PC-3 (cell line): ENCODE measurements at regions not wholly inside any gene's neighbourhood (a gene's known extent, or its start where the extent isn't known, plus 50 kb on each side); places are given as distances from the start of the nearest gene placed in this dataset.
"Not testable (repeated sequence)": the region's sequence is repeated elsewhere in the genome, so short reads cannot be mapped to it uniquely, and the experiment has no call there.

ENCODE experiments used
- ATAC-seq: fragments of 200-7000 bp; cut with Tn5 transposase; 2 replicates; pipeline ENCODE4 v1.9.1; 2020; ENCODE audit warnings: mild to moderate bottlenecking, moderate library complexity
- BruUV-seq: library from RNA; stranded (reverse); fragments of 400-500 nt; replicated peaks from 2 replicates; lab custom pipeline; 2021; lab: Mats Ljungman, UMichigan
- CTCF ChIA-PET: fragments of 300-600 bp; sonication (Branson Sonifier 250); formaldehyde crosslinking; loops from one replicate; lab custom pipeline; 2022; ENCODE audit warnings: antibody characterized with exemption; lab: Charles Lee
- POLR2A ChIA-PET: fragments of 300-600 bp; sonication (Branson Sonifier 250); formaldehyde crosslinking; loops from one replicate; lab custom pipeline; 2022; ENCODE audit warnings: antibody characterized with exemption; ENCODE audit not compliant: unreplicated experiment; lab: Charles Lee
- DNase-seq: peaks from one replicate; pipeline ENCODE4 v3.0.0-alpha.2; 2015
- H2AFZ ChIP-seq: fragments of 300-600 bp; sonication (generic); 2 replicates; pipeline ENCODE4 v1.6.0; 2016; ENCODE audit warnings: antibody characterized with exemption, low read length
- H3F3A ChIP-seq: fragments of 300-600 bp; sonication (generic); one replicate; pipeline ENCODE4 v1.6.0; 2017; ENCODE audit warnings: antibody characterized with exemption, low read length, control low read depth, mild to moderate bottlenecking; ENCODE audit not compliant: unreplicated experiment
- H3K27ac ChIP-seq: fragments of 300-600 bp; sonication (generic); 2 replicates; pipeline ENCODE4 v1.5.1; 2016; ENCODE audit warnings: mild to moderate bottlenecking, low read length
- H3K27me3 ChIP-seq: fragments of 300-600 bp; sonication (generic); 2 replicates; pipeline ENCODE4 v1.6.1; 2016; ENCODE audit warnings: low read length, mixed read lengths
- H3K36me3 ChIP-seq: fragments of 300-600 bp; sonication (generic); 2 replicates; pipeline ENCODE4 v1.6.1; 2016; ENCODE audit warnings: low read depth, mixed run types, low read length, mixed read lengths
- H3K4me1 ChIP-seq: fragments of 300-600 bp; sonication (generic); 2 replicates; pipeline ENCODE4 v1.5.1; 2016; ENCODE audit warnings: low read length; ENCODE audit not compliant: insufficient read depth
- H3K4me2 ChIP-seq: fragments of 300-600 bp; sonication (generic); 2 replicates; pipeline ENCODE4 v1.6.0; 2016; ENCODE audit warnings: low read length
- H3K4me3 ChIP-seq: fragments of 300-600 bp; sonication (generic); 2 replicates; pipeline ENCODE4 v1.5.1; 2016; ENCODE audit warnings: mild to moderate bottlenecking, low read length, mixed read lengths
- H3K79me2 ChIP-seq: fragments of 300-600 bp; sonication (generic); 2 replicates; pipeline ENCODE4 v1.6.1; 2017; ENCODE audit warnings: low read length, mixed read lengths
- H3K9ac ChIP-seq: fragments of 300-600 bp; sonication (generic); 2 replicates; pipeline ENCODE4 v1.6.0; 2016; ENCODE audit warnings: mild to moderate bottlenecking, low read length
- H3K9me2 ChIP-seq: fragments of 300-600 bp; sonication (generic); replicated peaks from 2 replicates; pipeline ENCODE4 v1.6.1; 2016; ENCODE audit warnings: mixed run types, low read length, mixed read lengths
- H3K9me3 ChIP-seq: fragments of 300-600 bp; sonication (generic); 2 replicates; pipeline ENCODE4 v1.6.1; 2016; ENCODE audit warnings: low read length, mixed read lengths
- H4K20me1 ChIP-seq: fragments of 300-600 bp; sonication (generic); 2 replicates; pipeline ENCODE4 v1.6.1; 2016; ENCODE audit warnings: low read length, mixed read lengths
- intact Hi-C: fragments of 100-400 bp; cut with micrococcal nuclease; formaldehyde crosslinking; loops from 2 replicates; pipeline ENCODE4 v1.9.0; 2023

DNA sequence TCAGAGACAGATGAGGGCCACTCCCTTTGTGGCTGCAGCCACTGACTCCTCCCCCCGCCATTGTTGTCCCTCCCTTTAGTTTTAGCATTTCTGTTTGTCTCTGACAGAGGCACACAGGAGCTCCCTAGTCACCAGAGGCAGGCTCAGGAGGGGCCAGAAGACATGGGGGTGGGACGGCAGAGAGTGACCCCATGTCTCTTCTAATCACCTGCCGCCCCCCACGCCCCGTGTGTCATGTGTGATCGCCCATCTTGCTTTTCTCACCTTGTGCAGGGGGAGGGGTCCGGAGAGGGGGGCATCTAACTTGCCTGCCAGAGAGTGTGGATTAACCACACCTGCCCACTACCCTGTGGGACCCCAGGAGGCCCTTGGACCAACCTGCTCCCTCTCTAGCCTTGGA, 246.7 kb upstream of the TP53TG3C start:
- H3K36me3 ChIP-seq, H2AFZ ChIP-seq, H3K27ac ChIP-seq, ATAC-seq, H3F3A ChIP-seq, H3K9me3 ChIP-seq, H4K20me1 ChIP-seq, H3K79me2 ChIP-seq, BruUV-seq, CTCF ChIA-PET, H3K4me2 ChIP-seq, POLR2A ChIA-PET, H3K9me2 ChIP-seq, H3K27me3 ChIP-seq, intact Hi-C loops, H3K4me3 ChIP-seq, H3K9ac ChIP-seq, H3K4me1 ChIP-seq, DNase-seq: not testable (repeated sequence)

DNA sequence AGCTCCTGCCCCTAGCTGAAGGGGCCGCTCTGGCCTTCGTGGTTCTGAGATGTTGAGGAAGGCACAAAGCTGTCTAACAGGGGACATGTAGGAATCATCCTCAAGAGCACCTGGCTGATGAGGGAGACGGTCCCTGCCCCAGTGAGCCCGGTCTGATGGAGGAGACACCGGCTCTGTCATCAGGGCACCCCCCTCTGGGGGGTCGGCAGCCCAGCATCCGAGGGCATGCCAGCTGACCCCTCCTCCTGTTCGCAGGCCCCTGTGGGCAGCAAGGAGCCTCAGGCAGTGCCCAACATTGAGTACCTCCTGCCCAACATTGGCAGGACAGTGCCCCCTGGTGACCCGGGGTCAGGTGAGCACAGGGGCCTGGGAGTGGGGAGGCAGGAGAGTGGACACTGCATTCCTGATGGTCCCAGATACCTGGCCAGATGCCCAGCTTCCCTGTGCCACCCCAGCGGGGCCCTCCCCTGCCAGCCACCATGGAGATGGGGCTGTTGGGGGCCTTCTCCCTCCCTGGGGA, 247.9 kb upstream of the TP53TG3C start:
- H3K4me2 ChIP-seq, H3K9me2 ChIP-seq, DNase-seq, H3K27ac ChIP-seq, POLR2A ChIA-PET, H3K9me3 ChIP-seq, BruUV-seq, H3F3A ChIP-seq, intact Hi-C loops, H2AFZ ChIP-seq, H3K9ac ChIP-seq, H3K4me3 ChIP-seq, ATAC-seq, CTCF ChIA-PET, H3K4me1 ChIP-seq, H4K20me1 ChIP-seq, H3K36me3 ChIP-seq, H3K27me3 ChIP-seq, H3K79me2 ChIP-seq: not testable (repeated sequence)

DNA sequence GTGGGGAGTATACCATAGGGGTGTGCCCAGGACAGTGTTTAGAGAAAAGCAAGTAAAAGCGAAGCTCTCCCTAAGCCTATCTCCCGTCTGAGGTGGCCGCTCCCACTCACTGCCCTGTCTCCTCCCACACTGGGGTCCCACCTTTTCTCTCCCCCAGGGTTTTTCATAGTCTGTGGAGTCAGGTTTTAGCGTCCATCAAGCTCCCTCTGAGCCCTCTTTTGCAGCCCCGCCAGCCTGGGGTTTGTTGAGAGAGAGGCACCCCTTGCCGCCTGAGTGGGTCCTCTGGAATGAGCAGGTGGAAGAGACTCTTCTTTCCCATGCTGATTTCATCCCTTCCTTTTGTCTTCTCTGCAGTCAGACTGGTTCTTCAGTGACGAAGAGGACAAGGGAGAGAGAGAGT, 248.7 kb upstream of the TP53TG3C start:
- H3K9me3 ChIP-seq, H3K36me3 ChIP-seq, CTCF ChIA-PET, ATAC-seq, H3K27me3 ChIP-seq, DNase-seq, H3K4me3 ChIP-seq, H3K9ac ChIP-seq, intact Hi-C loops, H3F3A ChIP-seq, BruUV-seq, H2AFZ ChIP-seq, H4K20me1 ChIP-seq, H3K79me2 ChIP-seq, H3K27ac ChIP-seq, H3K4me1 ChIP-seq, H3K9me2 ChIP-seq, POLR2A ChIA-PET, H3K4me2 ChIP-seq: not testable (repeated sequence)

DNA sequence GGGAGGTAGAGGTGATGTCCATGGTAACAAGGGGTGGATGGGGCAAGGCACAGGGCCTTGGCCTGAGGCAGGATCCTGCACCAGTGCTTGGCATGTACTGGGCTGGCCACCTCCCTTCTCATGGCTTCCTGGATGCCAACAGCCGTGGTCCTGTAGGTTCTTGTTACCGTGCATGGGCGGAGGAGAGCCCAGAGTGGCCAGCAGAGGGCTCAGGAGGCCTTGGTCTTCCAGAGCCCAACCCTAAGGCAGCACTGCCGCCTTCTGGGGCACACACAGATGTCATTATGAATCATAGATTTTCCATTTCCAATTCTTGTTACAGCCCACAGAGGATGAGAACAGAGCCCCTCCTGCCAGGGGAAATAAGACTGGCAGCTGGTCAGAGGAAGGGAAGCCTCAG, 254.2 kb upstream of the TP53TG3C start:
- H3K4me2 ChIP-seq, H3K9ac ChIP-seq, POLR2A ChIA-PET, H3K9me2 ChIP-seq, ATAC-seq, H3K9me3 ChIP-seq, CTCF ChIA-PET, H3K27me3 ChIP-seq, H2AFZ ChIP-seq, BruUV-seq, H3K79me2 ChIP-seq, intact Hi-C loops, H3K4me1 ChIP-seq, H3K36me3 ChIP-seq, H3K27ac ChIP-seq, H3F3A ChIP-seq, DNase-seq, H4K20me1 ChIP-seq, H3K4me3 ChIP-seq: not testable (repeated sequence)

DNA sequence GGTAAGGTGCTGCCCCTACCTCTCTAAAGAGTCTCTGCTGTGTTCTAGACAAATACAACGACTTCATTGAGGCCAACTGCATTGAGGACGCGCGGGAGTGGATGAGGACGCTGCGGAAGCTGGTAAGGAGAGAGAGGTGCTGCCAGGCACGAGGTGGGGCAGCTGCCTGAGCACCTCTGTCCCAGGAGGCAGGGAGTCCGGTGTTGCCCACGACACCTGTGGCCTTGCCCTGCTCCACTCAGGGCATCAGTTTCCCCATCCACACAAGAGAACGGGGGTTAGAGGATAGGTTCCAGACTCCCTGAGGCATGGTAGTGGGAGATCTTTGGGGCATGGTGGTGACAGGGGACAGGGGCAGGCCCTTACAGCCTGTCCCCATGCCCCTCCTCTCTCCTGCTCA, 256.1 kb upstream of the TP53TG3C start:
- H3K9me3 ChIP-seq, ATAC-seq, H3K9ac ChIP-seq, H3K9me2 ChIP-seq, H2AFZ ChIP-seq, POLR2A ChIA-PET, H4K20me1 ChIP-seq, H3K36me3 ChIP-seq, DNase-seq, H3K4me2 ChIP-seq, H3K27me3 ChIP-seq, H3K27ac ChIP-seq, CTCF ChIA-PET, H3K4me1 ChIP-seq, BruUV-seq, H3K4me3 ChIP-seq, H3F3A ChIP-seq, intact Hi-C loops, H3K79me2 ChIP-seq: not testable (repeated sequence)

DNA sequence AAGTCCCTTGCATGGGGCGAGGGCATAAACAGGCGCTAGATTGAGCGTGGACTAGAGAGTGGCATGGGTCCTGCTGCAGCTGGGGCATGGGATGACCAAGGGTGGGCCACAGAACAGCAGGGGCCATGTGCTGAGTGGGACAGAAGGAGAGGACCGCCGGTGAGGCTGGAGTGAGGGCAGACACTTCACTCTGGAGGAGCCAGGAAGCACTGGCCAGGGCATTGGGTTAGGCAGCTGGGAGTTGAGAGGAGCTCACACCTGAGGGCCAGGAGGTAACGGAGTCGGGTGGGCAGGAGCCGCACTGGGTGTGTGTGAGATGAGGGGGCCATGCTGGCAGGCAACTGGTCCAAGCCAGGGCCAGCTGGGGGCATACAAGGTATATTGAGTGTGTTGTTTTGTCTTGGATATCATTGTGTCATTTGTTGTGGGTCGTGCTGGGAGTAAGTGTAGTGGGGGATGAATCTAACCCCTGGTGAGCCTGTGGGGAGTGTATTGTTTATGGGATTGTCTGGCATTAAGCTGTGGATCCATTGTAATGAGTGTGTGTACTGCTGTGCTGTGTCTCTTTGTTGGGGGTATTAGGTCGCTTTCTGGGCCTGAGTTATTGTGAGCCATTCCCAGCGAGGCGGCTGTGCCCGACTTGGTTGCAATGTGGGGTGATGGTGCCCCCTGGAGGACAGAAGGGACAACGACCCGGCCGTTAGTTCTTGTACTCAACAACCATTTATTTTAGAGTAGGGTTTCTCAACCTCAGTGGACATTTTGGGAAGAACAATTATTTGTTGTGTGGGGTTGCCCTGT, 256.5 kb upstream of the TP53TG3 start:
- H3K4me1 ChIP-seq, H3K27ac ChIP-seq, H3K79me2 ChIP-seq, BruUV-seq, H3K9ac ChIP-seq, H2AFZ ChIP-seq, H3K4me2 ChIP-seq, H3K9me2 ChIP-seq, H3K9me3 ChIP-seq, H3K36me3 ChIP-seq, intact Hi-C loops, H3F3A ChIP-seq, H3K4me3 ChIP-seq, POLR2A ChIA-PET, H3K27me3 ChIP-seq, DNase-seq, CTCF ChIA-PET, H4K20me1 ChIP-seq: not testable (repeated sequence)
- ATAC-seq = peak; percentile 15; the same call in 1 of the 2 replicates
